Tibial artery (tissue), 4 donors: ENCODE measurements at regions not wholly inside any gene's neighbourhood (a gene's known extent, or its start where the extent isn't known, plus 50 kb on each side); places are given as distances from the start of the nearest gene placed in this dataset.
A peak's percentile ranks its signal among the peaks of the same experiment; 100 is the strongest.

ENCODE experiments used
- DNase-seq, 2 donors: peaks; one replicate each; pipeline ENCODE4 v3.0.0-alpha.2; 2019
- H3K27ac ChIP-seq, 2 donors: fragments of 200-600 bp; sonication (generic) in 1 of 2; 1 replicate in 1 of 2; 2 replicates in 1 of 2; pipeline ENCODE4 v1.5.1; 2018 to 2019; ENCODE audit warnings: mild to moderate bottlenecking in 1 of 2
- H3K27me3 ChIP-seq, 2 donors: fragments of 200-600 bp; sonication (generic) in 1 of 2; one replicate each; pipeline versions ENCODE4 v1.5.1 to v1.6.0; 2016 to 2019
- H3K36me3 ChIP-seq, 3 donors: fragments of 200-600 bp; sonication (generic) in 2 of 3; one replicate each; pipeline ENCODE4 v1.5.1; 2016 to 2019; ENCODE audit warnings: mild to moderate bottlenecking in 2 of 3
- H3K4me1 ChIP-seq, 4 donors: fragments of 200-600 bp; sonication (generic) in 2 of 4; 1 replicate in 3 of 4; 2 replicates in 1 of 4; pipeline ENCODE4 v1.5.1; 2016 to 2019
- H3K4me3 ChIP-seq, 2 donors: fragments of 200-600 bp; sonication (generic) in 1 of 2; 1 replicate in 1 of 2; 2 replicates in 1 of 2; pipeline ENCODE4 v1.5.1; 2018 to 2019; ENCODE audit warnings: mild to moderate bottlenecking in 2 of 2
- H3K9me3 ChIP-seq, 3 donors: fragments of 200-600 bp; sonication (generic) in 1 of 3; one replicate each; pipeline ENCODE4 v1.5.1; 2016 to 2019
- CTCF ChIP-seq, 2 experiments: fragments of 200-600 bp in 1 of 2; fragments of 450-650 bp in 1 of 2; IDR thresholded peaks; one replicate each; pipeline ENCODE4 v1.5.1; 2017 to 2019; ENCODE audit warnings: antibody characterized with exemption in 2 of 2, mild to moderate bottlenecking in 1 of 2, moderate library complexity in 1 of 2
- intact Hi-C: fragments of 100-400 bp; cut with DNase I; formaldehyde crosslinking; loops from one replicate; pipeline ENCODE4 v1.15.0; 2023; ENCODE audit warnings: low total_unique reads

DNA sequence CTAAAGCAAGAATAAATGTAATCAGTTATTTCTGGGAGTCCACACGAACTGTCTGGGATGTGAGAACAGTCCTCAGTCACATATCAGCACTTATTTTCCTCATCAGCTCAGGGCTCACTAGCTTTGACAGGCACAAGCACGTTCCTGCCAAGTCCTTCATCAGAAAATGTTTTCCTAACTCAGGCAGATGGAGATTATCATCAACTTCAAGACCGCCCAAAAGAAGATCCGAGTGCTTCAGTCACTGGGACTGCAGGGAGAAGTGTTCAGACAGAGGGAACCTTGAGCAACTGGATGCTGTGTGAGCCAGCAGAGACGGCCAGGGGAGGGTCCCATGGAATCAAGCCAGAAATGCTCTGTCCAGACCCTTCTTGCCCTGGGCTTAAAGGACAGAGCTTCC is 189.4 kb downstream of the NXNL2 start:
- Histone ChIP-seq H3K27ac (no peak overlapping the region), H3K27me3 (no peaks in the 10 kb centered on the region), H3K4me3 (no peak overlapping the region), H3K9me3 (no peaks in the 10 kb centered on the region), H3K4me1 (no peaks in the 10 kb centered on the region), H3K36me3 (no peaks in the 10 kb centered on the region)
- intact Hi-C loops, result no loop called here
- no peak for DNase-seq
- no peak for TF ChIP-seq CTCF (IDR thresholded peaks at IDR 0.05)

DNA sequence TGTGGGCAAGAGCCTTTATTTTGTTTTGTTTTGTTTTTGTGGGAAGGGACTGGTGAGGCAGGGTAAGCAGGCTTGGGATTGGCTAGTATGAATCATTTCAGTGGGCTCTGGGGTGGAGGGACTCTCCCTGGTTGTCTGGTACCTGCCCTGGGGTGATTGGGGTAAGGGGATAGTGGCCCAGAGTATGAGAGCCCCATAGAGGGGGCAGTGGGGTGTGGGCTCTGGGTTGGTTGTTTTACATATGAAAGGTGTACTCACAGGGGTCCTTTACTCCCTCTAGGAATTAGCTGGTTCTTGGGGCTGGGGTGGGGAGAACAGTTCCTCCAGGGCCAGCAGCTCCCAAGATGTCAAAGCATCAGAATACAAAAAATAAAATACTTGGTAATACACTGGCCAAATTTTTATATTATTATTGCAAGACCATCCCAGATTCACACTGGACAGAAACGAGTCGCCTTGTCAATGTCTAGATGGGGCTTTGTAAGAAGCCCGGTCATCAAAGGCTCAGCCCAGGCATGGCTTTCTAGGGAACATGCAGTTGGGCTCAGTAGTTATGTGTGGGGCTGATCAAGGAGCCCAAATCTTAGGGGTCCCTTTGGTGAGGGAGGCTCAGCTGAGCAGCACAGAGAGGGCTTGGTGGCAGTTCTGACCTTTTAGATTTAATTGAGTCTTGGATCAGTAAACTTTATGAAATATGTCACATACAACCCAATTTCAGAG is 190.5 kb downstream of the NXNL2 start:
- Histone ChIP-seq H3K27me3 (no peaks in the 10 kb centered on the region), H3K4me3 (no peak overlapping the region), H3K9me3 (no peaks in the 10 kb centered on the region), H3K36me3 (no peaks in the 10 kb centered on the region), H3K4me1 (no peaks in the 10 kb centered on the region), H3K27ac (no peak overlapping the region)
- intact Hi-C loops, result no loop called here
- TF ChIP-seq CTCF (IDR thresholded peaks at IDR 0.05), result no peak
- DNase-seq, result no peak

DNA sequence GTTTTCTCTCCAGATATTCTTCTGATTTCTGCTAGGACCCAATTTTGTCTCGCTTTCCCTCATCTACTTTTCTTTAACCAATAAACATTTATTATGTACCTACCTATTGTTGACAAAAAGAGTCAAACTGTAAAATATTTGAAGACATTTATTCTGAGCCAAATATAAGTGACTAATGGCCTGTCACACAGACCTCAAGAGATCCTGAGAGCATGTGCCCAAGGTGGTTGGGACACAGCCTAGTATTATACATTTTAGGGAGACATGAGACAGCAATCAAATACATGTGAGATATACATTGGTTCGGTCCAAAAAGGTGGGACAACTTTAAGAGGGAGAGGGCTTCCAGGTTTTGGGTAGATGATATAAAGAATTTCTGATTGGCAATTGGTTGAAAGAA is 191.8 kb downstream of the NXNL2 start:
- Histone ChIP-seq H3K27me3 (no peaks in the 10 kb centered on the region), H3K27ac (no peak overlapping the region), H3K9me3 (no peaks in the 10 kb centered on the region), H3K36me3 (no peaks in the 10 kb centered on the region), H3K4me3 (no peak overlapping the region), H3K4me1 (peaks cover 0 to 8% (median 4%) of the 10 kb centered on the region in 4 donors)
- intact Hi-C loops, result no loop called here
- TF ChIP-seq CTCF (IDR thresholded peaks at IDR 0.05), result no peak
- no peak for DNase-seq

- no peaks in the 10 kb centered on the region for H3K27me3 ChIP-seq
- H3K4me1 ChIP-seq, result peaks cover 0 to 36% (median 22%) of the 10 kb centered on the region in 4 donors
- intact Hi-C loops, result loop anchor here (5.0 kb wide), 1 partner anchor 133 kb away; no protein-coding TSS in a partner anchor
- TF ChIP-seq CTCF (IDR thresholded peaks at IDR 0.05), result no peak
- peak overlapping the region in 1 of 2 donors; percentile 69 for H3K27ac ChIP-seq
- DNase-seq, result no peak
- H3K4me3 ChIP-seq, result no peak overlapping the region
- no peaks in the 10 kb centered on the region for H3K9me3 ChIP-seq
- H3K36me3 ChIP-seq, result no peaks in the 10 kb centered on the region
These were observed 195.8 kb downstream of the NXNL2 start for GRCh38 chr9:88730780-88731179.

GRCh38 chr9:88732128-88732527 is 197.2 kb downstream of the NXNL2 start:
- Histone ChIP-seq H3K27me3 (no peaks in the 10 kb centered on the region), H3K4me3 (no peak overlapping the region), H3K36me3 (no peaks in the 10 kb centered on the region), H3K27ac (peak overlapping the region; percentile 65 to 69), H3K9me3 (no peaks in the 10 kb centered on the region), H3K4me1 (peaks cover 0 to 48% (median 25%) of the 10 kb centered on the region in 4 donors)
- intact Hi-C loops, result loop anchor here (5.0 kb wide), 1 partner anchor 135 kb away; no protein-coding TSS in a partner anchor
- no peak for TF ChIP-seq CTCF (IDR thresholded peaks at IDR 0.05)
- DNase-seq, result peak; percentile 53 to 81
